ENCODE measurements at regions not wholly inside any gene's neighbourhood (a gene's known extent, or its start where the extent isn't known, plus 50 kb on each side); places are given as distances from the start of the nearest gene placed in this dataset.

DNA sequence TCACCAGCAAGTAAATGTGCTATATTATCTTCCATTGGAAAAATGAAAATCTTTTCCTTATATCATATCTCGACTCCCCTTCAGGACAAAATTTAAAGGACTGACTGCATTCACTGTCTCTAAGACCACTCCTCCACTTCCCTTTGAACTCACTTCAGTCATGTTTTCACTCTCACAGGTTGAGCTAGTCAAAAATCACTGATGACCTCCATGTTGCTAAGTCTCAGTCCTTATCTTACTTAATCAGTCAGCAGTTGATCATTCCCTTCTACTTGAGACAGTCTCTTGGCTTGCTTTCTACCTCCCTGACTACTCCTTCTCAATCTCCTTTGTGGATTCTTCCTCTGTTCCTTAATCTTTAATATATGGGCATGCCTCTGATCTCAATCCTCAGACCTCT is 117.0 kb upstream of the LSM6 start:
- TF ChIP-seq EZH2 (IDR thresholded peaks at IDR 0.05; ENCODE audit: borderline replicate concordance, insufficient read depth, low read depth, low read length, poor library complexity, severe bottlenecking) = no peak
- TF ChIP-seq, protein P1, sequence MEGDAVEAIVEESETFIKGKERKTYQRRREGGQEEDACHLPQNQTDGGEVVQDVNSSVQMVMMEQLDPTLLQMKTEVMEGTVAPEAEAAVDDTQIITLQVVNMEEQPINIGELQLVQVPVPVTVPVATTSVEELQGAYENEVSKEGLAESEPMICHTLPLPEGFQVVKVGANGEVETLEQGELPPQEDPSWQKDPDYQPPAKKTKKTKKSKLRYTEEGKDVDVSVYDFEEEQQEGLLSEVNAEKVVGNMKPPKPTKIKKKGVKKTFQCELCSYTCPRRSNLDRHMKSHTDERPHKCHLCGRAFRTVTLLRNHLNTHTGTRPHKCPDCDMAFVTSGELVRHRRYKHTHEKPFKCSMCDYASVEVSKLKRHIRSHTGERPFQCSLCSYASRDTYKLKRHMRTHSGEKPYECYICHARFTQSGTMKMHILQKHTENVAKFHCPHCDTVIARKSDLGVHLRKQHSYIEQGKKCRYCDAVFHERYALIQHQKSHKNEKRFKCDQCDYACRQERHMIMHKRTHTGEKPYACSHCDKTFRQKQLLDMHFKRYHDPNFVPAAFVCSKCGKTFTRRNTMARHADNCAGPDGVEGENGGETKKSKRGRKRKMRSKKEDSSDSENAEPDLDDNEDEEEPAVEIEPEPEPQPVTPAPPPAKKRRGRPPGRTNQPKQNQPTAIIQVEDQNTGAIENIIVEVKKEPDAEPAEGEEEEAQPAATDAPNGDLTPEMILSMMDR (IDR thresholded peaks at IDR 0.05) = no peak
